ENCODE measurements at regions not wholly inside any gene's neighbourhood (a gene's known extent, or its start where the extent isn't known, plus 50 kb on each side); places are given as distances from the start of the nearest gene placed in this dataset.

DNA sequence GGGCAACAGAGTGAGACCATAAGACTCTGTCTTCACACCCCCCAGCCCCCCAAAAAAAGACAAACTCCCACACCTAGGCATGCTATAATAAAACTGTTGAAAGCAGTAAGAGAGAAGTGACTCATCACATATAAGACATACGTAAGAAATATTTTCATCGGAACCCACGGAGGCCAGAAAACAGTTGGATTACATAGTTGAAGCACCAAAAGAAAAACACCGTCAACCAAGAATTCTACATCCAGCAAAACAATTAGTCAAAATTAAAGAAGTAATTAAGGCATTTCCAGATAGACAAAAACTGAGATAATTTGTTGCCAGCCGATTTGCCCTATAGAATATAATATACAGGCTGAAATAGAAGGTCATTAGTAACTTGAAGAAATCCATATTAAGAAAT lies 128.7 kb downstream of the VAPA start:
- no peak overlapping the region for H3K14ac ChIP-seq (ENCODE audit: insufficient read depth, low read length)

More for the DNA sequence above, 128.7 kb downstream of the VAPA start:
- Histone ChIP-seq H3K27me3 (ENCODE audit: insufficient read depth, low read length) (no peaks in the 10 kb centered on the region), H3K79me2 (ENCODE audit: insufficient read depth, low read length) (no peaks in the 10 kb centered on the region), H3K27ac (ENCODE audit: insufficient read length, low read depth, low read length) (no peak overlapping the region), H4K20me1 (ENCODE audit: control insufficient read depth, insufficient read depth, insufficient read length) (no peaks in the 10 kb centered on the region), H2BK15ac (ENCODE audit: low read depth, low read length) (no peak overlapping the region), H4K5ac (ENCODE audit: insufficient read length, low read depth, low read length) (no peak overlapping the region), H2AFZ (ENCODE audit: low read length) (no peak overlapping the region), H2BK5ac (ENCODE audit: insufficient read length, low read length) (no peak overlapping the region), H3K9ac (ENCODE audit: extremely low read depth, insufficient read length, low read length) (no peak overlapping the region), H3K18ac (ENCODE audit: insufficient read length, low read depth, low read length) (no peak overlapping the region), H2BK12ac (ENCODE audit: insufficient read length, low read depth, low read length) (no peak overlapping the region), H3T11ph (ENCODE audit: low read length) (no peak overlapping the region), H3K79me1 (ENCODE audit: insufficient read depth, low read depth, low read length, poor library complexity, severe bottlenecking) (no peaks in the 10 kb centered on the region), H3K9me3 (ENCODE audit: control insufficient read depth, low read depth, low read length) (no peaks in the 10 kb centered on the region), H3K23ac (ENCODE audit: insufficient read length, low read depth, low read length) (no peak overlapping the region), H3K56ac (ENCODE audit: insufficient read length, low read depth, low read length) (no peak overlapping the region), H4K8ac (replicated peaks; ENCODE audit: insufficient read length, low read depth, low read length) (no peak overlapping the region), H3K23me2 (ENCODE audit: insufficient read length, low read depth, low read length, poor library complexity, severe bottlenecking) (no peaks in the 10 kb centered on the region), H3K4me1 (ENCODE audit: insufficient read depth, low read length) (no peaks in the 10 kb centered on the region), H2BK120ac (ENCODE audit: low read depth, low read length, poor library complexity, severe bottlenecking) (no peak overlapping the region), H3K4me2 (ENCODE audit: insufficient read depth, insufficient read length, low read length) (no peak overlapping the region), H2BK20ac (ENCODE audit: low read depth, low read length, poor library complexity, severe bottlenecking) (no peak overlapping the region), H3K4ac (ENCODE audit: low read depth, low read length) (no peak overlapping the region), H2AK5ac (ENCODE audit: insufficient read length, low read length) (no peak overlapping the region), H4K91ac (ENCODE audit: insufficient read length, low read depth, low read length) (no peak overlapping the region)
- TF ChIP-seq, protein P1, sequence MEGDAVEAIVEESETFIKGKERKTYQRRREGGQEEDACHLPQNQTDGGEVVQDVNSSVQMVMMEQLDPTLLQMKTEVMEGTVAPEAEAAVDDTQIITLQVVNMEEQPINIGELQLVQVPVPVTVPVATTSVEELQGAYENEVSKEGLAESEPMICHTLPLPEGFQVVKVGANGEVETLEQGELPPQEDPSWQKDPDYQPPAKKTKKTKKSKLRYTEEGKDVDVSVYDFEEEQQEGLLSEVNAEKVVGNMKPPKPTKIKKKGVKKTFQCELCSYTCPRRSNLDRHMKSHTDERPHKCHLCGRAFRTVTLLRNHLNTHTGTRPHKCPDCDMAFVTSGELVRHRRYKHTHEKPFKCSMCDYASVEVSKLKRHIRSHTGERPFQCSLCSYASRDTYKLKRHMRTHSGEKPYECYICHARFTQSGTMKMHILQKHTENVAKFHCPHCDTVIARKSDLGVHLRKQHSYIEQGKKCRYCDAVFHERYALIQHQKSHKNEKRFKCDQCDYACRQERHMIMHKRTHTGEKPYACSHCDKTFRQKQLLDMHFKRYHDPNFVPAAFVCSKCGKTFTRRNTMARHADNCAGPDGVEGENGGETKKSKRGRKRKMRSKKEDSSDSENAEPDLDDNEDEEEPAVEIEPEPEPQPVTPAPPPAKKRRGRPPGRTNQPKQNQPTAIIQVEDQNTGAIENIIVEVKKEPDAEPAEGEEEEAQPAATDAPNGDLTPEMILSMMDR (conservative IDR thresholded peaks at IDR 0.05): no peak
- peaks cover 9 to 15% of the 10 kb centered on the region in 2 experiments for H3K4me1 Mint-ChIP-seq
- peaks cover 2% of the 10 kb centered on the region for H3K27me3 Mint-ChIP-seq (ENCODE audit: low read depth)
- no peak overlapping the region for H3K27ac Mint-ChIP-seq
- no peak for DNase-seq
- H3K9me3 Mint-ChIP-seq: peaks cover 19% of the 10 kb centered on the region in 2 experiments
- H3K4me3 Mint-ChIP-seq: no peak overlapping the region
- peaks cover 6 to 12% (median 9%) of the 10 kb centered on the region in 3 experiments for H3K36me3 Mint-ChIP-seq (ENCODE audit: insufficient read depth in 1 of 3, low read depth in 3 of 3)
- no CpG with 5 or more reads among the region's 5 CpGs for WGBS (ENCODE audit: extremely low coverage, insufficient read length, low lambda C conversion rate)

Measured in H9 (cell line).